WERI-Rb-1 (cell line): ENCODE measurements at regions not wholly inside any gene's neighbourhood (a gene's known extent, or its start where the extent isn't known, plus 50 kb on each side); places are given as distances from the start of the nearest gene placed in this dataset.

Source experiments
- DNase-seq: peaks from one replicate; pipeline ENCODE4 v3.0.0-alpha.2; 2020
- H3K27ac ChIP-seq: fragments of 250-450 bp; sonication (Bioruptor Pico); 2 replicates; pipeline ENCODE4 v1.5.1; 2020; ENCODE audit warnings: mild to moderate bottlenecking, moderate library complexity
- H3K27me3 ChIP-seq: fragments of 250-450 bp; sonication (Bioruptor Pico); 2 replicates; pipeline ENCODE4 v1.5.1; 2021; ENCODE audit warnings: mild to moderate bottlenecking, low read depth, moderate library complexity; ENCODE audit not compliant: insufficient read depth, severe bottlenecking
- H3K36me3 ChIP-seq: fragments of 250-450 bp; sonication (Bioruptor Pico); 2 replicates; pipeline ENCODE4 v1.5.1; 2020; ENCODE audit warnings: mild to moderate bottlenecking, moderate library complexity
- H3K4me3 ChIP-seq: 2 replicates; pipeline ENCODE4 v1.5.1; 2011; ENCODE audit warnings: low read depth, mild to moderate bottlenecking, control low read depth, low read length
- H3K9me3 ChIP-seq: fragments of 250-450 bp; sonication (Bioruptor Pico); 2 replicates; pipeline ENCODE4 v1.5.1; 2021; ENCODE audit warnings: mild to moderate bottlenecking, moderate library complexity; ENCODE audit not compliant: severe bottlenecking
- CTCF ChIP-seq: IDR thresholded peaks from 2 replicates; pipeline ENCODE4 v1.5.1; 2011; ENCODE audit warnings: low read depth, mild to moderate bottlenecking, control low read depth, inconsistent platforms, low read length

GRCh38 chr7:136489808-136490207, 378.6 kb upstream of the CHRM2 start:
- no peak for DNase-seq
- Histone ChIP-seq H3K27ac (no peak overlapping the region), H3K9me3 (no peaks in the 10 kb centered on the region), H3K27me3 (no peaks in the 10 kb centered on the region), H3K4me3 (no peak overlapping the region), H3K36me3 (no peaks in the 10 kb centered on the region)
- TF ChIP-seq CTCF: no peak

- no peak overlapping the region for H3K27ac ChIP-seq
- TF ChIP-seq CTCF: no peak
- H3K27me3 ChIP-seq: no peaks in the 10 kb centered on the region
Observed at GRCh38 chr7:136480901-136481300, 387.6 kb upstream of the CHRM2 start.

DNA sequence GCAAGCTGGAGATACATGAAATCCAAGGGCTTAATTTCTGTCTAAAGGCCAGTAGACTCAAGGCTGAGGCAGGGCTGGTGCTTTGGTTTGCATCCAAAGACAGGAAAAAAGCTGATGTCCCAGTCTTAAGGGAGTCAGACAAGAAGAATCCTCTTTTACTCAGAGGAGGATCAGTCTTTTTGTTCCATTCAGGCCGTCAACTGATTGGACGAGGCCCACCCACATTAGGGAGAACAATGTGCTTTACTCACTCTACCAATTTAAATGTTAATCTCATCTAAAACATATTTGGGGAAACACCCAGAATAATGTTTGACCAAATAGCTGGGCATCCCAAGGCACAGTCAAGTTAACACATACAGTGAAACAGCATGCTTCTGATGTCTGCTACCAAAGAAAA, 388.5 kb upstream of the CHRM2 start:
- no peak overlapping the region for H3K4me3 ChIP-seq
- no peaks in the 10 kb centered on the region for H3K9me3 ChIP-seq
- no peak overlapping the region for H3K27ac ChIP-seq
- H3K27me3 ChIP-seq: no peaks in the 10 kb centered on the region
- no peak for DNase-seq
- no peak for TF ChIP-seq CTCF
- no peaks in the 10 kb centered on the region for H3K36me3 ChIP-seq

More at GRCh38 chr7:136480901-136481300, 387.6 kb upstream of the CHRM2 start:
- Histone ChIP-seq H3K9me3 (no peaks in the 10 kb centered on the region), H3K4me3 (no peak overlapping the region), H3K36me3 (no peaks in the 10 kb centered on the region)
- no peak for DNase-seq

- Histone ChIP-seq H3K27ac (no peak overlapping the region), H3K4me3 (no peak overlapping the region), H3K9me3 (no peaks in the 10 kb centered on the region), H3K27me3 (no peaks in the 10 kb centered on the region), H3K36me3 (no peaks in the 10 kb centered on the region)
- DNase-seq: no peak
- no peak for TF ChIP-seq CTCF
Observed at GRCh38 chr7:136470179-136470578, 398.3 kb upstream of the CHRM2 start.

DNA sequence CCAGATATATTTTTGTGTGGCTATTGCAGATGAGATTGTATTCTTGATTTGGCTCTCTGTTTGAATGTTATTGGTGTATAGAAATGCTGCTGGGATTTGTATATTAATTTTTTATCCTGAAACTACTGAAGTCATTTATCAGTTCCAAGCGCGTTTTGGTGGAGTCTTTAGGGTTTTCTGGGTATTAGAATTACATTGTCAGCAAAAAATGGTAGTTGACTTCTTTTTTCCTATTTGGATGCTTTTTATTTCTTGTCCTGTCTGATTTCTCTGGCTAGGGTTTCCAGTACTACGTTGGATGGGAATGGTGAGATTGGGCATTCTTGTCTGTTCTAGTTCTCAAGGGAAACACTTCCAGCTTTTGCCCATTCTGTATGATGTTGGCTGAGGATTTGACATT, 415.5 kb upstream of the CHRM2 start:
- no peaks in the 10 kb centered on the region for H3K9me3 ChIP-seq
- no peak overlapping the region for H3K4me3 ChIP-seq
- TF ChIP-seq CTCF: no peak
- H3K27ac ChIP-seq: no peak overlapping the region
- no peaks in the 10 kb centered on the region for H3K27me3 ChIP-seq
- no peaks in the 10 kb centered on the region for H3K36me3 ChIP-seq
- no peak for DNase-seq

GRCh38 chr7:136446751-136447150, 421.7 kb upstream of the CHRM2 start:
- Histone ChIP-seq H3K27ac (no peak overlapping the region), H3K27me3 (no peaks in the 10 kb centered on the region), H3K36me3 (no peaks in the 10 kb centered on the region), H3K4me3 (no peak overlapping the region), H3K9me3 (no peaks in the 10 kb centered on the region)
- no peak for TF ChIP-seq CTCF
- no peak for DNase-seq
